Osteocyte (in vitro differentiated cells): ENCODE measurements at regions not wholly inside any gene's neighbourhood (a gene's known extent, or its start where the extent isn't known, plus 50 kb on each side); places are given as distances from the start of the nearest gene placed in this dataset.
"Not testable (repeated sequence)": the region's sequence is repeated elsewhere in the genome, so short reads cannot be mapped to it uniquely, and the experiment has no call there.

Experiments
- DNase-seq: peaks from one replicate; pipeline ENCODE4 v3.0.0; 2021; ENCODE audit warnings: mixed read lengths; ENCODE audit not compliant: unreplicated experiment; ENCODE audit errors: extremely low spot score
- H3K27ac Mint-ChIP-seq: one replicate; pipeline ENCODE4 v1.8.0; 2021; ENCODE audit warnings: mild to moderate bottlenecking, mixed read lengths; ENCODE audit not compliant: unreplicated experiment
- H3K27me3 Mint-ChIP-seq: one replicate; pipeline ENCODE4 v1.8.0; 2021; ENCODE audit warnings: mixed read lengths; ENCODE audit not compliant: unreplicated experiment
- H3K36me3 Mint-ChIP-seq: one replicate; pipeline ENCODE4 v1.8.0; 2021; ENCODE audit warnings: mixed read lengths; ENCODE audit not compliant: unreplicated experiment
- H3K4me1 Mint-ChIP-seq: one replicate; pipeline ENCODE4 v1.8.0; 2021; ENCODE audit warnings: mixed read lengths; ENCODE audit not compliant: unreplicated experiment
- H3K4me3 Mint-ChIP-seq: one replicate; pipeline ENCODE4 v1.8.0; 2021; ENCODE audit warnings: mild to moderate bottlenecking, moderate library complexity, mixed read lengths; ENCODE audit not compliant: unreplicated experiment
- H3K9me3 Mint-ChIP-seq: one replicate; pipeline ENCODE4 v1.8.0; 2021; ENCODE audit warnings: mixed read lengths; ENCODE audit not compliant: unreplicated experiment
- TF ChIP-seq, protein P1 (sequence below): fragments of 200-600 bp; sonication (generic); IDR thresholded peaks from 2 replicates; pipeline ENCODE4 v1.5.0; 2021; ENCODE audit warnings: antibody characterized with exemption, mild to moderate bottlenecking, moderate library complexity

DNA sequence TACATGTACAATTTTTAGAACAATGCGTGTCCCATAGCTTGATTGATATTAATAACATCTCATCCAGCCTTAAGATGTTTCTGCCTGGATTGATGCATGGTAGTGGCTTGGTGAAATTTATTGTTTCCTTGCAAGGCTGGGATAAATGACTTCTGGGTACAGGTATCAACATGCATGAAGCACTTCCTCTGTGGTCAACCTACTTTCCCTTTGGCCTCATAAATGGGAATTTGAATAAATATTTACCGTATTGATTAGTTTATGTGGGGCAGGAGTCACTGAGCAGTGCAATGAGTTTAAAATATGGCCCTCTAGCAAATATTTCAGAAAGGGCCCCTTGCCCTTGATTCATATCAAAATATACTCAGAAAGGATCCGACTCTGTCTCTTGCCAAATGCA lies 83.9 kb upstream of the KCNE2 start:
- Mint-ChIP-seq H3K4me1 (peaks cover 43% of the 10 kb centered on the region), H3K36me3 (no peaks in the 10 kb centered on the region), H3K4me3 (no peak overlapping the region), H3K27ac (no peak overlapping the region), H3K27me3 (no peaks in the 10 kb centered on the region), H3K9me3 (no peaks in the 10 kb centered on the region)
- no peak for DNase-seq
- TF ChIP-seq, protein P1, sequence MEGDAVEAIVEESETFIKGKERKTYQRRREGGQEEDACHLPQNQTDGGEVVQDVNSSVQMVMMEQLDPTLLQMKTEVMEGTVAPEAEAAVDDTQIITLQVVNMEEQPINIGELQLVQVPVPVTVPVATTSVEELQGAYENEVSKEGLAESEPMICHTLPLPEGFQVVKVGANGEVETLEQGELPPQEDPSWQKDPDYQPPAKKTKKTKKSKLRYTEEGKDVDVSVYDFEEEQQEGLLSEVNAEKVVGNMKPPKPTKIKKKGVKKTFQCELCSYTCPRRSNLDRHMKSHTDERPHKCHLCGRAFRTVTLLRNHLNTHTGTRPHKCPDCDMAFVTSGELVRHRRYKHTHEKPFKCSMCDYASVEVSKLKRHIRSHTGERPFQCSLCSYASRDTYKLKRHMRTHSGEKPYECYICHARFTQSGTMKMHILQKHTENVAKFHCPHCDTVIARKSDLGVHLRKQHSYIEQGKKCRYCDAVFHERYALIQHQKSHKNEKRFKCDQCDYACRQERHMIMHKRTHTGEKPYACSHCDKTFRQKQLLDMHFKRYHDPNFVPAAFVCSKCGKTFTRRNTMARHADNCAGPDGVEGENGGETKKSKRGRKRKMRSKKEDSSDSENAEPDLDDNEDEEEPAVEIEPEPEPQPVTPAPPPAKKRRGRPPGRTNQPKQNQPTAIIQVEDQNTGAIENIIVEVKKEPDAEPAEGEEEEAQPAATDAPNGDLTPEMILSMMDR: no peak

DNA sequence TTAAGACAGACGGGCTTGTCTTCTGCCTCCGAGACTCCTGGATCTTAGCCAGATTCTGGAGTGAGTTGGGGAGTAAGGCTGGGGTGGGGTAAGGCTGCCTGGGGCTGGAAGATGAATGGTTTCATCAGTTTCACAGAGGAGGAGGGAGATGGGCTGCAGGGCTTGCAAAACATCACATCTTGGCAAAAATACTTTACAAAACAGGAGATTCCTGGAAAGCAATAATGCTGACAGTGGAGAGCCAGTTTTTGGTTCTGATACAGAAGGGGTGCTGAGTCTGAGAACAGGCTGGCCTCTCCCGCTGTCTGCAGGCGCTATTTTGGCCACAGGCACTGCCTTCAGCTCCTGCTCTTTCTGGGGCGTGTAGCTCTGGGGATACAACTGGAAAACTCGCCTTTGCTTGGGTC lies 83.4 kb upstream of the KCNE2 start:
- Mint-ChIP-seq H3K9me3 (no peaks in the 10 kb centered on the region), H3K27ac (no peak overlapping the region), H3K27me3 (no peaks in the 10 kb centered on the region), H3K36me3 (no peaks in the 10 kb centered on the region), H3K4me1 (peaks cover 45% of the 10 kb centered on the region), H3K4me3 (no peak overlapping the region)
- DNase-seq: no peak
- TF ChIP-seq, protein P1: no peak

DNA sequence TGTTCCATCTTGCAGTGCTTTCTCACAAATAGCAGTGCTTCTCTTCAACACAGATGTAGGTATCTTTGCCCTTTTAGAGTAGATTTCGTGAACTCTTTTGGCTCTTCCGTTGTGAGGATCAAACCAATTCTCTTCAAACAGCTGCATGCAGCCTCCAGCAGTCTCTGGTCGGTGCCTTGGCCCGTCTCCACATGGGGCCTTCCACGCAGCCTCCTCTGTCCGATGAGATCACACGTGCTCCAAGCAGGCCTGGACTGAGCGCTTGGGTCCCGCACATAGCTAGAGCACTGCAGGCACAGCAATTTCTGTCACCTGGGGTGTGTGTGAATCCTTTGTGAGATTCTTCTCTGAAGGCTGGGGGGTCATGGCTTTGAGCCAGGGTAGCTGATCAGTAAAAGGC lies 82.8 kb upstream of the KCNE2 start:
- H3K27me3 Mint-ChIP-seq: no peaks in the 10 kb centered on the region
- H3K36me3 Mint-ChIP-seq: no peaks in the 10 kb centered on the region
- DNase-seq: no peak
- TF ChIP-seq, protein P1: no peak
- no peak overlapping the region for H3K4me3 Mint-ChIP-seq
- peaks cover 45% of the 10 kb centered on the region for H3K4me1 Mint-ChIP-seq
- H3K27ac Mint-ChIP-seq: no peak overlapping the region
- H3K9me3 Mint-ChIP-seq: peaks cover 4% of the 10 kb centered on the region

GRCh38 chr21:34282223-34282622 lies 81.6 kb upstream of the KCNE2 start:
- DNase-seq: no peak
- Mint-ChIP-seq H3K27ac (no peak overlapping the region), H3K4me3 (no peak overlapping the region), H3K27me3 (no peaks in the 10 kb centered on the region), H3K36me3 (peaks cover 2% of the 10 kb centered on the region), H3K4me1 (peaks cover 40% of the 10 kb centered on the region), H3K9me3 (peaks cover 12% of the 10 kb centered on the region)
- TF ChIP-seq, protein P1: no peak

- Mint-ChIP-seq H3K9me3 (peaks cover 17% of the 10 kb centered on the region), H3K36me3 (peaks cover 2% of the 10 kb centered on the region), H3K27me3 (no peaks in the 10 kb centered on the region), H3K4me3 (no peak overlapping the region), H3K27ac (peak overlapping the region; percentile 35), H3K4me1 (peaks cover 30% of the 10 kb centered on the region)
- no peak for DNase-seq
- TF ChIP-seq, protein P1: no peak
Observed at GRCh38 chr21:34284666-34285065, 79.1 kb upstream of the KCNE2 start.

DNA sequence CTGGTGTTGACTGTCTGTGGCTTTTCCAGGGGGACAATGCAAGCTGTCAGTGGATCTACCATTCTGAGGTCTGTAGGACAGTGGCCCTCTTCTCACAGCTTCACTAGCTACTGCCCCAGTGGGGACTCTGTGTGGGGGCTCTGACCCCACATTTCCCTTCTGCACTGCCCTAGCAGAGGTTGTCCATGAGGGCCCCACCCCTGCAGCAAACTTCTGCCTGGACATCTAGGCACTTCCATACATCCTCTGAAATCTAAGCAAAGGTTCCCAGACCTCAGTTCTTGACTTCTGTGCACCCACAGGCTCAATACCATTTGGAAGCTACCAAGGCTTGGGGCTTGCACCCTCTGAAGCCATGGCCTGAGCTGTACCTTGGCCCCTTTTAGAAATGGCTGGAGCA lies 75.8 kb upstream of the KCNE2 start:
- not testable (repeated sequence) for H3K27ac Mint-ChIP-seq, H3K4me3 Mint-ChIP-seq, H3K27me3 Mint-ChIP-seq, H3K36me3 Mint-ChIP-seq, DNase-seq
- Mint-ChIP-seq H3K4me1 (peaks cover 16% of the 10 kb centered on the region), H3K9me3 (peaks cover 17% of the 10 kb centered on the region)
